K562 (cell line): ENCODE measurements at regions not wholly inside any gene's neighbourhood (a gene's known extent, or its start where the extent isn't known, plus 50 kb on each side); places are given as distances from the start of the nearest gene placed in this dataset.

Experiments
- CHD1 ChIP-seq: fragments of 200-600 bp; sonication (generic); IDR thresholded peaks from one replicate; pipeline ENCODE4 v1.6.1; 2012; ENCODE audit warnings: mild to moderate bottlenecking, moderate library complexity, low read length, inconsistent platforms
- FOXA1 ChIP-seq: fragments of 450-650 bp; IDR thresholded peaks from 2 replicates; pipeline ENCODE4 v1.6.1; 2016; ENCODE audit warnings: mild to moderate bottlenecking, borderline replicate concordance
- FOXK2 ChIP-seq, 2 experiments: fragments of 450-650 bp; IDR thresholded peaks in 1 of 2; conservative IDR thresholded peaks in 1 of 2; 2 replicates each; pipeline ENCODE4 v1.6.1; 2016; ENCODE audit warnings: low read depth in 2 of 2, mild to moderate bottlenecking in 1 of 2
- JUND ChIP-seq, 2 experiments: IDR thresholded peaks; 2 replicates in 1 of 2; 3 replicates in 1 of 2; pipeline ENCODE4 v1.6.1; 2011; ENCODE audit warnings: borderline replicate concordance in 2 of 2, low read depth in 2 of 2, low read length in 2 of 2, improper control_type of control experiment in 1 of 2, missing biosample characterization in 1 of 2, missing genetic modification characterization in 1 of 2, missing genetic modification reagents in 1 of 2
- MEF2D ChIP-seq: conservative IDR thresholded peaks from 2 replicates; pipeline ENCODE4 v1.6.1; 2016; ENCODE audit warnings: low read depth, missing genetic modification characterization, missing compliant biosample characterization
- MNT ChIP-seq, 2 experiments: fragments of 450-650 bp; conservative IDR thresholded peaks; 2 replicates each; pipeline ENCODE4 v1.6.1; 2017; ENCODE audit warnings: mild to moderate bottlenecking in 2 of 2, moderate library complexity in 2 of 2
- MTA3 ChIP-seq: fragments of 450-650 bp; formaldehyde crosslinking; IDR thresholded peaks from 2 replicates; pipeline ENCODE4 v1.6.1; 2017; ENCODE audit warnings: mild to moderate bottlenecking, borderline replicate concordance
- NCOA2 ChIP-seq, 2 experiments: fragments of 450-650 bp; IDR thresholded peaks; 2 replicates each; pipeline ENCODE4 v1.6.1; 2018; ENCODE audit warnings: mild to moderate bottlenecking in 2 of 2, moderate library complexity in 1 of 2; ENCODE audit not compliant: partially characterized antibody in 2 of 2
- POLR2AphosphoS2 ChIP-seq: IDR thresholded peaks from 2 replicates; pipeline ENCODE4 v1.6.1; 2012; ENCODE audit warnings: low read length, improper control_type of control experiment
- SRSF1 ChIP-seq: fragments of 200-400 bp; formaldehyde crosslinking; IDR thresholded peaks from 2 replicates; pipeline ENCODE4 v1.6.1; 2017; ENCODE audit warnings: mild to moderate bottlenecking, low read depth, low read length, moderate library complexity
- TAF9B ChIP-seq: fragments of 450-650 bp; IDR thresholded peaks from 2 replicates; pipeline ENCODE4 v1.6.1; 2018; ENCODE audit warnings: mild to moderate bottlenecking; ENCODE audit not compliant: partially characterized antibody
- XRCC3 ChIP-seq: fragments of 450-650 bp; IDR thresholded peaks from 2 replicates; pipeline ENCODE4 v1.6.1; 2017; ENCODE audit warnings: mild to moderate bottlenecking, moderate library complexity
- ZBTB34 ChIP-seq: fragments of 250-450 bp; sonication (Bioruptor Pico); IDR thresholded peaks from 2 replicates; pipeline ENCODE4 v1.8.0; 2021; ENCODE audit warnings: mild to moderate bottlenecking, moderate library complexity
- ZNF277 ChIP-seq: fragments of 250-450 bp; sonication (Bioruptor Pico); IDR thresholded peaks from 2 replicates; pipeline ENCODE4 v1.8.0; 2022; ENCODE audit warnings: inconsistent platforms, mild to moderate bottlenecking, moderate library complexity, borderline replicate concordance
- ZNF76 ChIP-seq: fragments of 250-450 bp; sonication (Bioruptor Pico); IDR thresholded peaks from 2 replicates; pipeline ENCODE4 v1.4.0; 2020; ENCODE audit warnings: mild to moderate bottlenecking, moderate library complexity, borderline replicate concordance

DNA sequence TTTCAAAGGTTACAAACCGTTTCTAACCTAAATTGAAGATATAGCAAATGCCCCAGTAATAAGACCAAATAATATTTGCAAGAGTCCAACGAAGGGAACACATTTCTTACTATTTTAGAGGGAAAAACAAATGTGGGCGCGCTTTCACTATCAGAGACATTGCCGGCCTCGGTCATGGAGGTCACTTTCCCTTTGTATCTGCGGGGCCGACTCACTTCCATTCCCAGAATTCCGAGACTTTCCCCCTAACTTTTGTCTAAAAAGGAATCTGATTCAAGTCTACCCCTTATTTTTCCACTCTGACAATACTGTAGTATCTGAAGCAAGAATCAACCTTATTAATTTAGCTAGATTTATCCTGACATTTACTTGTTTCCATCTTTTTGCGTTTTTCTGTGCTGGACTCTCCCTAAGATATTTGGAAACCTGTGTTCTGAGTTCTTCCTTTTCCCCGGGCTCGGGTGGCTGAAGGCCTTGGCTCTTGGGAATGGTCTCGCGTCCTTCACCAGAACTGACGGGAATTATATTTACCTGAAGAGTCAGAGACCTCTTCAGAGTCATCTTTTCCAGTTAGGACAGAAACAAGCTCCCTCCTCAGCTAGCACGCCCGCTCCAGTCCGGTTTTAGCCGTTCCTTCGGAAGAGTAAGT, 71.8 kb upstream of the ZNF184 start (continued):
- no peak for TF ChIP-seq POLR2AphosphoS2
- no peak for TF ChIP-seq FOXA1
- TF ChIP-seq NCOA2 (IDR thresholded peaks at IDR 0.05; ENCODE audit: partially characterized antibody in 2 of 2) = peak in 1 of 2 experiments; percentile 76
- no peak for TF ChIP-seq MEF2D
- TF ChIP-seq XRCC3 = no peak
- no peak for TF ChIP-seq ZBTB34 (CRISPR knock-in tag)
- TF ChIP-seq MTA3 = no peak
- peak; percentile 52 for TF ChIP-seq TAF9B
- TF ChIP-seq MNT (conservative IDR thresholded peaks at IDR 0.05) = 0 out of 4 replicates have a peak, but pooled peaks of 1 of the 2 experiments have one; percentile 13
- peak; percentile 53 for TF ChIP-seq CHD1
- no peak for TF ChIP-seq ZNF277 (CRISPR knock-in tag)
- peak in 1 of 2 experiments; percentile 19; a peak in 1 of 4 replicates for TF ChIP-seq FOXK2 (conservative IDR thresholded peaks at IDR 0.05 in 1 of 2, IDR thresholded peaks at IDR 0.05 in 1 of 2; ENCODE audit: low read depth in 2 of 2)
- 0 out of 2 replicates have a peak, but pooled peaks have one; percentile 2 for TF ChIP-seq JUND (IDR thresholded peaks at IDR 0.05; ENCODE audit: borderline replicate concordance, low read depth, low read length)
- TF ChIP-seq JUND (tag; IDR thresholded peaks at IDR 0.05; ENCODE audit: borderline replicate concordance, low read depth, low read length) = no peak; the same call in 2 of the 3 replicates
- no peak for TF ChIP-seq SRSF1
- TF ChIP-seq ZNF76 (CRISPR knock-in tag) = no peak
